HepG2 (cell line): ENCODE measurements at regions not wholly inside any gene's neighbourhood (a gene's known extent, or its start where the extent isn't known, plus 50 kb on each side); places are given as distances from the start of the nearest gene placed in this dataset.

ENCODE experiments used
- ATAC-seq: fragments of 200-7000 bp; cut with Tn5 transposase; 3 replicates; pipeline ENCODE4 v1.9.1; 2020; ENCODE audit warnings: mild to moderate bottlenecking, moderate library complexity
- BruUV-seq: library from RNA; stranded (reverse); fragments of 400-500 nt; replicated peaks from 2 replicates; lab custom pipeline; 2021; lab: Mats Ljungman, UMichigan
- CTCF ChIA-PET: fragments of 300-600 bp; formaldehyde crosslinking; extraction: SDS; loops from one replicate; lab custom pipeline; 2021; ENCODE audit warnings: low total read pairs, inconsistent platforms, low intra/inter-chr PET ratio; lab: Yijun Ruan, JAX
- POLR2A ChIA-PET: fragments of 350-600 bp; sonication (Branson Sonifier 250); formaldehyde crosslinking; loops from one replicate; lab custom pipeline; 2020; ENCODE audit warnings: antibody characterized with exemption, inconsistent platforms; lab: Yijun Ruan, JAX
- DNase-seq: peaks from one replicate; pipeline ENCODE4 v3.0.0-alpha.2; 2015; ENCODE audit warnings: low spot score
- FAIRE-seq: peaks from 3 replicates; lab custom pipeline; 2011; peaks lifted over from hg19 to GRCh38; lab: Jason Lieb, UNC
- H2AFZ ChIP-seq: one replicate; pipeline ENCODE4 v1.6.1; 2011; ENCODE audit warnings: low read length, inconsistent platforms
- H3K27ac ChIP-seq: fragments of 300-600 bp; 3 replicates; pipeline ENCODE4 v1.8.0; 2011; ENCODE audit warnings: mixed run types, mild to moderate bottlenecking, mixed read lengths, low read length, inconsistent platforms; ENCODE audit not compliant: insufficient read depth; ENCODE audit errors: extremely low read length
- H3K27me3 ChIP-seq, 2 experiments: fragments of 200-600 bp in 1 of 2; 2 replicates in 1 of 2; 3 replicates in 1 of 2; pipeline versions ENCODE4 v1.6.0 to v1.8.0; 2011; ENCODE audit warnings: low read length in 2 of 2, mild to moderate bottlenecking in 2 of 2, moderate library complexity in 2 of 2, inconsistent platforms in 1 of 2; ENCODE audit not compliant: insufficient read depth in 2 of 2, control insufficient read depth in 1 of 2
- H3K36me3 ChIP-seq, 2 experiments: fragments of 200-600 bp in 1 of 2; replicated peaks in 1 of 2; 2 replicates in 1 of 2; 3 replicates in 1 of 2; pipeline versions ENCODE4 v1.5.1 to v1.8.0; 2011; ENCODE audit warnings: low read length in 2 of 2, inconsistent platforms in 1 of 2; ENCODE audit not compliant: insufficient read depth in 2 of 2, control insufficient read depth in 1 of 2
- H3K4me1 ChIP-seq: 2 replicates; pipeline ENCODE4 v1.5.1; 2012; ENCODE audit warnings: low read length, inconsistent platforms; ENCODE audit not compliant: insufficient read depth
- H3K4me2 ChIP-seq: 2 replicates; pipeline ENCODE4 v1.6.0; 2011; ENCODE audit warnings: low read depth, low read length, inconsistent platforms
- H3K4me3 ChIP-seq, 3 experiments: fragments of 200-600 bp in 1 of 3; sonication (generic), shearing (Covaris generic) in 1 of 3; replicated peaks in 1 of 3; 2 replicates each; pipeline ENCODE4 v1.5.1; 2011 to 2016; ENCODE audit warnings: low read length in 3 of 3, inconsistent platforms in 2 of 3, low read depth in 2 of 3, mild to moderate bottlenecking in 2 of 3, control low read depth in 1 of 3, mixed read lengths in 1 of 3; ENCODE audit not compliant: insufficient read depth in 1 of 3
- H3K79me2 ChIP-seq: one replicate; pipeline ENCODE4 v1.6.1; 2011; ENCODE audit warnings: low read length, inconsistent platforms; ENCODE audit not compliant: insufficient read depth
- H3K9ac ChIP-seq: 2 replicates; pipeline ENCODE4 v1.6.0; 2011; ENCODE audit warnings: mild to moderate bottlenecking, low read depth, low read length, inconsistent platforms; ENCODE audit not compliant: insufficient read depth
- H3K9me3 ChIP-seq: 2 replicates; pipeline ENCODE4 v1.5.1; 2012; ENCODE audit warnings: mild to moderate bottlenecking, low read length
- H4K20me1 ChIP-seq: 2 replicates; pipeline ENCODE4 v1.6.0; 2011; ENCODE audit warnings: inconsistent platforms, mild to moderate bottlenecking, low read length, moderate library complexity; ENCODE audit not compliant: insufficient read depth
- ATF1 ChIP-seq: IDR thresholded peaks from 2 replicates; pipeline ENCODE4 v1.6.1; 2016; ENCODE audit warnings: mild to moderate bottlenecking, control low read depth
- CSRNP1 ChIP-seq: sonication (generic); formaldehyde crosslinking; IDR thresholded peaks from 2 replicates; pipeline ENCODE4 v1.8.1; 2023; ENCODE audit warnings: mild to moderate bottlenecking, missing genetic modification reagents
- FOXA3 ChIP-seq: IDR thresholded peaks from 2 replicates; pipeline ENCODE4 v1.6.1; 2016; ENCODE audit warnings: missing genetic modification reagents, missing compliant biosample characterization
- RBFOX2 ChIP-seq: fragments of 200-400 bp; formaldehyde crosslinking; IDR thresholded peaks from 2 replicates; pipeline ENCODE4 v1.6.1; 2017; ENCODE audit warnings: low read depth, mild to moderate bottlenecking, low read length
- REPIN1 ChIP-seq: sonication (generic); formaldehyde crosslinking; IDR thresholded peaks from 2 replicates; pipeline ENCODE4 v1.8.0; 2022; ENCODE audit warnings: missing genetic modification reagents, low read depth, mild to moderate bottlenecking, borderline replicate concordance
- RORA ChIP-seq: sonication (generic); formaldehyde crosslinking; IDR thresholded peaks from 2 replicates; pipeline ENCODE4 v1.5.0; 2020; ENCODE audit warnings: mild to moderate bottlenecking, missing genetic modification reagents, moderate library complexity
- RXRB ChIP-seq: IDR thresholded peaks from 2 replicates; pipeline ENCODE4 v1.6.1; 2016; ENCODE audit warnings: borderline replicate concordance, missing genetic modification reagents, missing compliant biosample characterization
- SUZ12 ChIP-seq: fragments of 150-350 bp; IDR thresholded peaks from 2 replicates; pipeline ENCODE4 v1.6.1; 2014; ENCODE audit warnings: low read depth, low read length
- TRAFD1 ChIP-seq: sonication (generic); formaldehyde crosslinking; IDR thresholded peaks from 2 replicates; pipeline ENCODE4 v1.5.1; 2020; ENCODE audit warnings: missing genetic modification reagents, mild to moderate bottlenecking, borderline replicate concordance
- YY1 ChIP-seq: IDR thresholded peaks from 2 replicates; pipeline ENCODE4 v1.6.1; 2011; ENCODE audit warnings: low read length, low read depth, moderate library complexity, mild to moderate bottlenecking; ENCODE audit not compliant: insufficient read depth, insufficient replicate concordance
- ZNF407 ChIP-seq: sonication (generic); formaldehyde crosslinking; IDR thresholded peaks from one replicate; pipeline ENCODE4 v1.5.1; 2020; ENCODE audit warnings: mild to moderate bottlenecking, missing genetic modification reagents; ENCODE audit errors: not compliant biosample characterization
- ZNF446 ChIP-seq: sonication (generic); formaldehyde crosslinking; IDR thresholded peaks from 2 replicates; pipeline ENCODE4 v1.5.0; 2020; ENCODE audit warnings: mild to moderate bottlenecking, missing genetic modification reagents
- ZNF460 ChIP-seq: sonication (generic); formaldehyde crosslinking; IDR thresholded peaks from 2 replicates; pipeline ENCODE4 v1.5.1; 2020; ENCODE audit warnings: missing genetic modification reagents, mild to moderate bottlenecking, borderline replicate concordance
- ZNF530 ChIP-seq: sonication (generic); formaldehyde crosslinking; IDR thresholded peaks from 2 replicates; pipeline ENCODE4 v1.5.0; 2020; ENCODE audit warnings: low read depth, mild to moderate bottlenecking, missing genetic modification reagents
- ZNF629 ChIP-seq: sonication (generic); formaldehyde crosslinking; conservative IDR thresholded peaks from 2 replicates; pipeline ENCODE4 v1.5.0; 2020; ENCODE audit warnings: missing genetic modification reagents
- WGBS: methylation state at CpG from one replicate; pipeline ENCODE4 v1.1.6; 2017; ENCODE audit warnings: low lambda C conversion rate; 5-methylcytosine and 5-hydroxymethylcytosine counted together
- in situ Hi-C: cut with HindIII; loops from 2 replicates; pipeline ENCODE4 v1.10.0; 2017; ENCODE audit warnings: low pct_unique_long_range_greater_than_20kb; ENCODE audit not compliant: extremely low pct_ligation_motif_present
- intact Hi-C: fragments of 100-400 bp; cut with micrococcal nuclease; formaldehyde crosslinking; loops from one replicate; pipeline ENCODE4 v1.10.0; 2022; ENCODE audit not compliant: unreplicated experiment

GRCh38 chr2:240288087-240288521 is 147.4 kb upstream of the GPC1 start:
- H3K9ac ChIP-seq: no peak overlapping the region
- no peak overlapping the region for H3K4me2 ChIP-seq
- no peaks in the 10 kb centered on the region for H3K9me3 ChIP-seq
- ATAC-seq (no peak), FAIRE-seq (no peak), DNase-seq (no peak)
- no TSS peak for BruUV-seq
- no peaks in the 10 kb centered on the region for H3K4me1 ChIP-seq
- H3K4me3 ChIP-seq: no peak overlapping the region
- no peaks in the 10 kb centered on the region for H4K20me1 ChIP-seq
- in situ Hi-C loops (no loop called here), intact Hi-C loops (no loop called here)
- no peak overlapping the region for H2AFZ ChIP-seq
- ChIA-PET CTCF (no interaction called here), POLR2A (no interaction called here)
- 29% methylated on average over 7 of the region's 7 CpGs for WGBS
- H3K79me2 ChIP-seq: no peaks in the 10 kb centered on the region
- no peaks in the 10 kb centered on the region for H3K36me3 ChIP-seq
- H3K27ac ChIP-seq: no peak overlapping the region
- peaks cover 13 to 54% of the 10 kb centered on the region in 2 experiments; a peak in 3 of 5 replicates for H3K27me3 ChIP-seq
- TF ChIP-seq CSRNP1 (CRISPR knock-in tag) (no peak), REPIN1 (CRISPR knock-in tag) (no peak), ZNF530 (CRISPR knock-in tag) (no peak), FOXA3 (no peak), YY1 (no peak), TRAFD1 (no peak), RBFOX2 (no peak), ZNF446 (CRISPR knock-in tag) (no peak), ATF1 (no peak), ZNF460 (CRISPR knock-in tag) (no peak), RXRB (no peak), ZNF407 (no peak), SUZ12 (no peak), RORA (CRISPR knock-in tag) (no peak), ZNF629 (no peak)
